ENCODE measurements at regions not wholly inside any gene's neighbourhood (a gene's known extent, or its start where the extent isn't known, plus 50 kb on each side); places are given as distances from the start of the nearest gene placed in this dataset.
"Not testable (repeated sequence)": the region's sequence is repeated elsewhere in the genome, so short reads cannot be mapped to it uniquely, and the experiment has no call there.

DNA sequence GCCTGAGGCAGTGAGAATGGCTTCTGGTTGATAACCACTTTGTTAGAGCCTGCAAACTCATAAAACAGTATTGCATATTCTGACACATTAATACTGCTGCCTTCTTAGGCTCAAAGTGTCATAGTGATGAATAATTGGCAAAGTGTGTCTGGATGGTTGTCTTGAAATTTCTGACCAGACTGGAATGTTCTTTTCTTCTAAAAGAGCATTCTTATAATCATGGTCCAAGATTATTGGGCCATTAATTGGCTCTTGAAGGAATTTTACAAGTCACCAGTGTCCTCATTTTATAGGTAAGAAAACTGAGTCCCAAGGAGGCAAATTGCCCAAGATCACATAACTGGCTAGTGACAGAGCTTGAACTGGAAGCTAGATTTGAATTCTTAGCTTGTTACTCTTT lies 111.7 kb downstream of the PCSK1 start:
- Histone ChIP-seq H3K4me1 (no peaks in the 10 kb centered on the region), H3K4me3 (no peak overlapping the region), H3K27ac (no peak overlapping the region), H3K36me3 (no peaks in the 10 kb centered on the region), H3K9me3 (no peaks in the 10 kb centered on the region), H3K27me3 (no peaks in the 10 kb centered on the region)
- TF ChIP-seq POLR2AphosphoS5 (IDR thresholded peaks at IDR 0.05) (no peak), POLR2A (IDR thresholded peaks at IDR 0.05) (no peak), EP300 (IDR thresholded peaks at IDR 0.05) (no peak)
- TF ChIP-seq, protein P1, sequence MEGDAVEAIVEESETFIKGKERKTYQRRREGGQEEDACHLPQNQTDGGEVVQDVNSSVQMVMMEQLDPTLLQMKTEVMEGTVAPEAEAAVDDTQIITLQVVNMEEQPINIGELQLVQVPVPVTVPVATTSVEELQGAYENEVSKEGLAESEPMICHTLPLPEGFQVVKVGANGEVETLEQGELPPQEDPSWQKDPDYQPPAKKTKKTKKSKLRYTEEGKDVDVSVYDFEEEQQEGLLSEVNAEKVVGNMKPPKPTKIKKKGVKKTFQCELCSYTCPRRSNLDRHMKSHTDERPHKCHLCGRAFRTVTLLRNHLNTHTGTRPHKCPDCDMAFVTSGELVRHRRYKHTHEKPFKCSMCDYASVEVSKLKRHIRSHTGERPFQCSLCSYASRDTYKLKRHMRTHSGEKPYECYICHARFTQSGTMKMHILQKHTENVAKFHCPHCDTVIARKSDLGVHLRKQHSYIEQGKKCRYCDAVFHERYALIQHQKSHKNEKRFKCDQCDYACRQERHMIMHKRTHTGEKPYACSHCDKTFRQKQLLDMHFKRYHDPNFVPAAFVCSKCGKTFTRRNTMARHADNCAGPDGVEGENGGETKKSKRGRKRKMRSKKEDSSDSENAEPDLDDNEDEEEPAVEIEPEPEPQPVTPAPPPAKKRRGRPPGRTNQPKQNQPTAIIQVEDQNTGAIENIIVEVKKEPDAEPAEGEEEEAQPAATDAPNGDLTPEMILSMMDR (IDR thresholded peaks at IDR 0.05) = no peak
- DNase-seq = no peak
- intact Hi-C loops (cut with DNase I) = no loop called here

DNA sequence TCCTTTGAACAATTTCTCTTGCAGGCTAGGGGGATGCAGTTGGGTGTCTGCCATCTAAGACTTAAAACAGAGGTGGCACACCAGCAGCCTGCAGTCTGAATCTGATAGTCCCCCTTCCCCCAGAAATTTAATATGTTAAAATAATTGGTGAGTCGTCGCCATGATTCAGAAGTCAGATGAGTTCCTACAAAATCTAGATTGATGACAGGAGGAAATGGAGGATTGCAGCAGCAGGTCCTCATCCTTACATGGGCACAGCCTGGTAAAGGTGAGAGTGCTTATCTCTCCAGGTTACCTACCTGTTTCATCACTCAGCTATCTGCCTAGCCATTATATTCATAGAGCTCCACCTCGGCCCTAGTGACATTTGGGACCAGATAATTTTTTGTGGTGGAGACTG lies 112.3 kb downstream of the PCSK1 start:
- Histone ChIP-seq H3K9me3 (no peaks in the 10 kb centered on the region), H3K27ac (no peak overlapping the region), H3K4me1 (no peaks in the 10 kb centered on the region), H3K36me3 (no peaks in the 10 kb centered on the region), H3K27me3 (no peaks in the 10 kb centered on the region), H3K4me3 (no peak overlapping the region)
- TF ChIP-seq POLR2AphosphoS5 (IDR thresholded peaks at IDR 0.05) = no peak
- TF ChIP-seq EP300 (IDR thresholded peaks at IDR 0.05) = no peak
- no peak for TF ChIP-seq POLR2A (IDR thresholded peaks at IDR 0.05)
- TF ChIP-seq, protein P1 (IDR thresholded peaks at IDR 0.05) = no peak
- intact Hi-C loops (cut with DNase I) = no loop called here
- DNase-seq = no peak
- WGBS, 2 donors = 94 to 96% methylated on average over 3 of the region's 3 CpGs

DNA sequence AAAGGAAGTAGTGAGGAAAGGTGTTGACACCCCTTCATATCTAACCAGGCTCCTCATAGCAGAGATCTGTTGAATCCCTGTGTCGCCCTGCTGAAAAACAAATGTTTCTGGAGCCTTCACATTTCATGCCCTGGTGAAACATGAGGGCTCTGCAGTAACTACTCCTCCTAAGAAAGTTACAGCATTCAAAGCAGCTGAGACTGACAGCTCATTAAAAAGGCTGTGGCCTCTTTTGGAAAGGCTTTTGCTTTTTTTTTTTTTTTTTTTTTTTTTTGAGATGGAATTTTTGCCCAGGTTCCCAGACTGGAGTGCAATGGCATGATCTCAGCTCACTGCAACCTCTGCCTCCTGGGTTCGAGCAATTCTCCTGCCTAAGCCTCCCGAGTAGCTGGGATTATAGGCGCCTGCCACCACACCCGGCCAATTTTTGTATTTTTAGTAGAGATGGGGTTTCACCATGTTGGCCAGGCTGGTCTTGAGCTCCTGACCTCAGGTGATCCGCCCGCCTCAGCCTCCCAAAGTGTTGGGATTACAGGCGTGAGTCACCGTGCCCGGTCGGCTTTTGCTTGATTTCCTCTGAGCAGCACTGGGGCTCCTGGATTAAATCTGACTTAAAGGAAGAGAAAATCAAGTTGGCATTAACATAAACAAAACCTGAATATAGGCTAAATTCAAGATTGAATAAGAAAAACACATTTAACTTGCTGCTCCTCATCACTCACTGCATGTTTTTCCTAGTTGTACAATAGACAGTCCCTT lies 112.9 kb downstream of the PCSK1 start:
- H3K9me3 ChIP-seq; DNase-seq; intact Hi-C loops (cut with DNase I); H3K36me3 ChIP-seq; H3K4me3 ChIP-seq; H3K27me3 ChIP-seq; H3K27ac ChIP-seq; H3K4me1 ChIP-seq: not testable (repeated sequence)
- 88 to 95% methylated on average over 11 of the region's 11 CpGs for WGBS, 2 donors

DNA sequence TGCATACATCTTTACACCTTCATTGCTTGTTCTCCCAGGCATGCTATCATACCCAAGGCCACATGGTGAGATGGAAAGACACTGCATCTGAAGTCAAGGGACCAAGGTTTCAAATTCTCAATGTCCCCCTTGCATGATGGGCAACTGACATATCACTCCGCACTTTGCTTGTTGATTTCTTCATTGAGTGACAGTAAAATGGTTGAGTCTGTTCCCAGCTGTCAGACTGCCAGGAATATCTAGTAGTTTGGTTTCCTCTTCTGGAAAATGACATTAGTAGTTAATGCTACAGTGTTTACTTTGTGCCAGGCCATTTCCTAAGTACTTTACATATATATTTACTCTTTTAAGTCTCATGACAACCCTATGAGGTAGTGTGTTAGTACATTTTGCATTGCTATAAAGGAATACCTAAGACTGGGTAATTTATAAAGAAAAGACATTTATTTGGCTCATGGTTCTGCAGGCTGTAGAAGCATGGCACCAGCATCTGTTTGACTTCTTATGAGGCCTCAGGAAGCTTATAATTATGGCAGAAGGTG lies 114.4 kb downstream of the PCSK1 start:
- H3K4me1 ChIP-seq = no peaks in the 10 kb centered on the region
- DNase-seq = no peak
- no peaks in the 10 kb centered on the region for H3K9me3 ChIP-seq
- TF ChIP-seq POLR2AphosphoS5 (IDR thresholded peaks at IDR 0.05) (no peak), POLR2A (IDR thresholded peaks at IDR 0.05) (no peak), EP300 (IDR thresholded peaks at IDR 0.05) (no peak)
- TF ChIP-seq, protein P1 (IDR thresholded peaks at IDR 0.05) = no peak
- intact Hi-C loops (cut with DNase I) = no loop called here
- no peak overlapping the region for H3K27ac ChIP-seq
- no peaks in the 10 kb centered on the region for H3K27me3 ChIP-seq
- 95% methylated on average over 1 of the region's 1 CpG for WGBS, 2 donors
- H3K36me3 ChIP-seq = no peaks in the 10 kb centered on the region
- no peak overlapping the region for H3K4me3 ChIP-seq

DNA sequence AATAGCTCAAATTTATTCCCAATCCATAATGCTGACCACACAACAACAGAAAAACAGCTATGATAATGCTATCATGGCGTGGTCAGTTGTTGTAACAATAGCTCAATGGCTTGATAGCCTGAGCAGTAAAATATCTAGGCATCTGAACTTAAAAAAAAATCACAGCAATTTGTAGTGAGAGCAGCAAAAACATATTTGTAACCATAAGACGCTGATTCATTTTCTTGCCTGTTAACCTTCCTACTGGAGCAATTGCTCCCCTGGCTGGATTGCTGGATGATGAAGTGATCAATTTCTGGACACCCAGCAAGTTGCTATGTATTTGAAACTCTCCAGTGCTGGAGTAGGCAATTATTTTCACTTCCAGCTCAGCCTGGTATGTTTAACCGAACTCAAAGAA lies 115.1 kb downstream of the PCSK1 start:
- no peaks in the 10 kb centered on the region for H3K36me3 ChIP-seq
- WGBS, 2 donors = 93 to 96% methylated on average over 3 of the region's 3 CpGs

More for the DNA sequence above, 115.1 kb downstream of the PCSK1 start:
- Histone ChIP-seq H3K4me3 (no peak overlapping the region), H3K27me3 (no peaks in the 10 kb centered on the region), H3K9me3 (no peaks in the 10 kb centered on the region), H3K27ac (no peak overlapping the region), H3K4me1 (no peaks in the 10 kb centered on the region)
- intact Hi-C loops (cut with DNase I) = no loop called here
- TF ChIP-seq, protein P1 (IDR thresholded peaks at IDR 0.05) = no peak
- TF ChIP-seq POLR2AphosphoS5 (IDR thresholded peaks at IDR 0.05) (no peak), EP300 (IDR thresholded peaks at IDR 0.05) (no peak)
- DNase-seq = no peak

All from sigmoid colon (tissue), 6 donors.